Psoas muscle (tissue), 7 donors: ENCODE measurements at regions not wholly inside any gene's neighbourhood (a gene's known extent, or its start where the extent isn't known, plus 50 kb on each side); places are given as distances from the start of the nearest gene placed in this dataset.

Experiments used
- ATAC-seq, 4 donors: fragments of 200-7000 bp; cut with Tn5 transposase; one replicate each; pipeline ENCODE4 v1.9.1; 2020; ENCODE audit warnings: moderate library complexity in 3 of 4, mild to moderate bottlenecking in 2 of 4
- DNase-seq, 2 donors: peaks; one replicate each; pipeline ENCODE4 v3.0.0-alpha.2; 2020
- H3K27ac ChIP-seq: fragments of 200-600 bp; one replicate; pipeline ENCODE4 v1.8.0; 2022
- H3K27me3 ChIP-seq, 3 donors: fragments of 200-600 bp in 1 of 3; one replicate each; pipeline versions ENCODE4 v1.6.1 to v1.8.0; 2013 to 2022; ENCODE audit warnings: low read length in 2 of 3, mild to moderate bottlenecking in 2 of 3, moderate library complexity in 1 of 3; ENCODE audit not compliant: insufficient read depth in 3 of 3
- H3K36me3 ChIP-seq, 2 donors: fragments of 200-600 bp in 1 of 2; one replicate each; pipeline versions ENCODE4 v1.6.1 to v1.8.0; 2013 to 2022; ENCODE audit warnings: low read depth in 1 of 2, mild to moderate bottlenecking in 1 of 2, moderate library complexity in 1 of 2; ENCODE audit not compliant: insufficient read depth in 1 of 2
- H3K4me1 ChIP-seq: fragments of 200-600 bp; one replicate; pipeline ENCODE4 v1.8.0; 2022
- H3K4me3 ChIP-seq: fragments of 200-600 bp; one replicate; pipeline ENCODE4 v1.8.0; 2022; ENCODE audit warnings: mild to moderate bottlenecking
- H3K9me3 ChIP-seq: fragments of 200-600 bp; one replicate; pipeline ENCODE4 v1.8.0; 2022
- CTCF ChIP-seq: fragments of 200-600 bp; IDR thresholded peaks from one replicate; pipeline ENCODE4 v1.8.0; 2022; ENCODE audit warnings: antibody characterized with exemption
- WGBS, 3 donors: extraction: QIAGEN DNeasy Blood & Tissue Kit; methylation state at CpG; one replicate each; pipeline versions ENCODE4 v1.1.6 to v1.1.7; 2013; 5-methylcytosine and 5-hydroxymethylcytosine counted together
- intact Hi-C, 2 donors: fragments of 100-400 bp; cut with DNase I; formaldehyde crosslinking; loops; one replicate each; pipeline versions ENCODE4 v1.11.0 to v1.14.2; 2022
- donor health status: healthy with polysubstance abuse.
- donor health status: DM: no; HTN: no; CAD: no; lungs with moderate emphysema.
- donor health status: Bipolar disorder and iron deficiency.
- donor health status: healthy.
- donor health status: DM: yes; HTN: yes; CAD: no.
- donor health status: DM: no; HTN: no; CAD: no.
- donor health status: DM: yes; HTN: yes; CAD: no.

- ATAC-seq = no peak
- intact Hi-C loops = no loop called here
- Histone ChIP-seq H3K4me1 (no peaks in the 10 kb centered on the region), H3K9me3 (peaks cover 6% of the 10 kb centered on the region), H3K36me3 (no peaks in the 10 kb centered on the region), H3K4me3 (no peak overlapping the region), H3K27me3 (peaks cover 0 to 4% (median 0%) of the 10 kb centered on the region in 3 donors), H3K27ac (no peak overlapping the region)
- 76 to 81% (median 76%) methylated on average over 17 of the region's 17 CpGs for WGBS, 3 donors
- no peak for TF ChIP-seq CTCF
- no peak for DNase-seq
Measured at GRCh38 chr6:169861431-169862042, 110.1 kb downstream of the ERMARD start.

DNA sequence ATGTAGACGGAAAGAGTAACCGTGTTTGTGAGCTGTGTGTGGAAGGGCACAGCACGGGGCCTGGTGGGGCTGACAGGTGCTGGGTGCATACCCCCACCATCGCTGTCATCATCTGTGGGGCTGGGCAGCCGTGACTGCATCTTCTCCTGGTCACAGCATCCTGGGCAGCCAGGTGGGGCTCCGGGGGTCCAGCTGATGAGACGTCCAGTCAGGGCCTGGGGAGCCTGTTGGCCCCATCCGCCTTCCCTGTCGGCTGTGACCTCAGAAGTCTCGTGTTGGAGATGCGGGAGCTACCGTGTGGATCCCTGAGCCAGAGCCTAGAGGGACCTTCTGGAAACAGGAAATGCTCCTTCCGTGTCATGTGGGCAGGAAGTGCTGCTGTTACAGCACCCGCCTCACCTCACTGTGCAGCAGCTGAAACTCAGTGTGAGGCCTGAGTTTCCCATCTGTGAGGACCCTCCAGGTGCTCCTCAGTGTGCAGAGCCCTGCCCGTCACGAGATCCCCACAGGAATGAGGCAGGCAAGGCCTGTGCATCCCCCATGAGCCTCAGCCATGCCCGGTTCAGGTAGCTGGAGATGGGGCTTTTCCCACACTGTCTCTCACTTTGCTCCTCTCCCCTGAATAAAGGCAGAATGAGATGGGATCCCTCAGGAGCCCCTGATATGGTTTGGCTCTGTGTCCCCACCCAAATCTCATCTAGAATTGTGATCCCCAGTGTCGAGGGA lies 108.7 kb downstream of the ERMARD start:
- no peak for TF ChIP-seq CTCF
- intact Hi-C loops = no loop called here
- H3K4me1 ChIP-seq = no peaks in the 10 kb centered on the region
- H3K4me3 ChIP-seq = no peak overlapping the region
- no peak for DNase-seq
- peak overlapping the region; percentile 23 for H3K27ac ChIP-seq
- 64 to 76% (median 70%) methylated on average over 18 of the region's 18 CpGs for WGBS, 3 donors
- peaks cover 6% of the 10 kb centered on the region for H3K9me3 ChIP-seq
- H3K36me3 ChIP-seq = no peaks in the 10 kb centered on the region
- no peak for ATAC-seq
- peaks cover 0 to 4% (median 0%) of the 10 kb centered on the region in 3 donors for H3K27me3 ChIP-seq

DNA sequence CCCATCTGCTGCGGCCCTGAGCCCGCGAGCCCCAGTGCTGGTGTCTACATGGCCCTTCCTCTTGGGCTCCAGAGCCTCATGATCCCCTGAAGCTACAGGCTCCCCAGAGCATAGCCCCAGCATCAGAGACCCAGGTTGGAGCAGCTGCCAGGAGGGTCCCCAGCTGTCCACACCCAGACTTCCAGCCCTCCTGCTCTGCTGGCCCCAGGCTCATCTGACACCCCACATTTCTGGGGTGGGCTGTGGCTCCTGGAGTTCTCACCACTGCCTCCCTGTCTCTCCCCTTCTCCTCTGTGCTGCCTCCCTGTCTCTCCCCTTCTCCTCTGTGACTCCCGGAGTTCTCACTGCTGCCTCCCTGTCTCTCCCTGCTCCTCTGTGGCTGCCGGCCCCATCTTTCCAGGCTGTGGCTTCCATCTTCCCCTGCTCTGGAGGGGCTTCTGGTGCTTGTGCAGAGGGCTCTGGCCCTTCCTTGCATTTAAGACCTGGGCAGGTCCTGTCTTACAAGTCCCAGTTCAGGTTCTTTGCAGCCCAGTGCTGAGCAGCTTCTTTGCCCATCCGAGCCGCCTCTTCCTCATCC lies 108.1 kb downstream of the ERMARD start:
- no peak for DNase-seq
- 85 to 92% (median 92%) methylated on average over 7 of the region's 7 CpGs for WGBS, 3 donors

GRCh38 chr6:169858935-169859351 lies 107.5 kb downstream of the ERMARD start:
- TF ChIP-seq CTCF = no peak
- intact Hi-C loops = no loop called here
- 71 to 90% (median 80%) methylated on average over 8 to 10 of the region's 10 CpGs for WGBS, 3 donors

More for the DNA sequence above, 108.1 kb downstream of the ERMARD start:
- intact Hi-C loops = no loop called here
- H3K27me3 ChIP-seq = peaks cover 0 to 4% (median 0%) of the 10 kb centered on the region in 3 donors
- H3K9me3 ChIP-seq = peaks cover 6% of the 10 kb centered on the region
- no peaks in the 10 kb centered on the region for H3K4me1 ChIP-seq
- no peak overlapping the region for H3K27ac ChIP-seq
- no peak overlapping the region for H3K4me3 ChIP-seq
- no peak for TF ChIP-seq CTCF
- ATAC-seq = no peak
- no peaks in the 10 kb centered on the region for H3K36me3 ChIP-seq

More at GRCh38 chr6:169858935-169859351, 107.5 kb downstream of the ERMARD start:
- H3K9me3 ChIP-seq = peaks cover 6% of the 10 kb centered on the region
- no peaks in the 10 kb centered on the region for H3K4me1 ChIP-seq
- H3K27me3 ChIP-seq = peaks cover 0 to 4% (median 0%) of the 10 kb centered on the region in 3 donors
- no peak for ATAC-seq
- no peak overlapping the region for H3K4me3 ChIP-seq
- no peak for DNase-seq
- no peaks in the 10 kb centered on the region for H3K36me3 ChIP-seq
- no peak overlapping the region for H3K27ac ChIP-seq
